BLaER1 treated with 17β-estradiol and CSF1 and Interleukin-3, amounts not matched to agents 10 nM and 100 nM (cell line): ENCODE measurements at regions not wholly inside any gene's neighbourhood (a gene's known extent, or its start where the extent isn't known, plus 50 kb on each side); places are given as distances from the start of the nearest gene placed in this dataset.

Experiments
- H3K27ac ChIP-seq, 11 experiments: shearing (Covaris generic); formaldehyde crosslinking; 2 replicates each; pipeline ENCODE4 v1.8.1; 2022
- H3K27me3 ChIP-seq, 11 experiments: shearing (Covaris generic); formaldehyde crosslinking; 2 replicates each; pipeline ENCODE4 v1.8.1; 2022
- H3K36me3 ChIP-seq, 11 experiments: shearing (Covaris generic); formaldehyde crosslinking; 2 replicates each; pipeline ENCODE4 v1.8.1; 2022
- H3K4me1 ChIP-seq, 10 experiments: shearing (Covaris generic); formaldehyde crosslinking; 2 replicates each; pipeline ENCODE4 v1.8.1; 2022
- H3K4me2 ChIP-seq, 11 experiments: shearing (Covaris generic); formaldehyde crosslinking; 2 replicates each; pipeline ENCODE4 v1.8.1; 2022
- H3K4me3 ChIP-seq, 10 experiments: shearing (Covaris generic); formaldehyde crosslinking; 2 replicates each; pipeline ENCODE4 v1.8.1; 2022
- H3K9ac ChIP-seq, 11 experiments: shearing (Covaris generic); formaldehyde crosslinking; 2 replicates each; pipeline ENCODE4 v1.8.1; 2022
- H3K9me3 ChIP-seq, 11 experiments: shearing (Covaris generic); formaldehyde crosslinking; replicated peaks in 1 of 11; 2 replicates each; pipeline ENCODE4 v1.8.1; 2022
- H4K20me1 ChIP-seq, 11 experiments: shearing (Covaris generic); formaldehyde crosslinking; 2 replicates each; pipeline ENCODE4 v1.8.1; 2022
- Cebpa-rat ChIP-seq, 11 experiments: shearing (Covaris generic); IDR thresholded peaks; 2 replicates each; pipeline ENCODE4 v1.8.1; 2022

DNA sequence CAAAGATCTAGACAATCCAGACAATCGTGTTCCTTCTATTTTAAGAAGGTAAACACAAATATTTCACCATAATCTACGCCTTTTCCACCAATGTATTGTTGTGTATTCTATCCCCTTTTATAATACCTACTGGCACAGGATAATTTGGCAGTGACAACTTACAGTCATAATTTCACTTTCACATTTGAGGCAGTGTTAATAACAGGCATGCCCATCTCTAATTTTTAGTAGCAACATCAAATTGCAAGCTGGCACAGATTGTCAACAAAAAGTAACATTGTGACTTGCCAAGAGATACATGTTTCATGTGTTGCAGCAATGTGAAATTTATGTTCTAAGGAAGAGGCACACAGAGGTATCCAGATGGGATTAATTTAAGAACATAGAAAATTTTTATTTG, 912.5 kb upstream of the PABPC4L start:
- Histone ChIP-seq H3K9me3 (peaks cover 0 to 6% (median 0%) of the 10 kb centered on the region in 11 experiments; a peak in 1 of 22 replicates), H3K27me3 (no peaks in the 10 kb centered on the region), H3K27ac (no peak overlapping the region), H3K9ac (no peak overlapping the region), H3K4me1 (no peaks in the 10 kb centered on the region), H3K4me2 (no peak overlapping the region), H3K36me3 (no peaks in the 10 kb centered on the region), H4K20me1 (no peaks in the 10 kb centered on the region), H3K4me3 (no peak overlapping the region)
- TF ChIP-seq Cebpa-rat (IDR thresholded peaks at IDR 0.05) = no peak

DNA sequence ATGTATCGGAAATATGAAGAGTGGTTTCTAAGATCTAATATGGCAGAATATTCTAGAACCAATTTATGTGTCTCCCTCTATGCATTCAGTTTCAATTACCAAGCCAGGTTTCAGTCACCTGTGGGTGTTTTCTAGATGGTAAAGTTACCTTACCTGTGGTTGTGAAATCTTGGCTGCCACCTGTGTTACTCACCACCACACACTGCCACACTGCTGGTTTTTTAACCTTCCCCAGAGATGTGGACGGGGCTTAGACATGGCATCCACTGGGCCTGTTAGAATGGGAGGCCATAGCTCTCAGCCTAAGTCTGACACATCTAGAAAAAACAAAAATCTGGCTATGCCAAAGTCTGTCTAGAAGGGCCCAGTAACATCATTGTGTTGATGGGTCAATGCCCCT, 896.5 kb upstream of the PABPC4L start:
- no peak for TF ChIP-seq Cebpa-rat (IDR thresholded peaks at IDR 0.05)
- H3K27ac ChIP-seq = no peak overlapping the region
- no peaks in the 10 kb centered on the region for H4K20me1 ChIP-seq
- H3K4me1 ChIP-seq = no peaks in the 10 kb centered on the region
- no peaks in the 10 kb centered on the region for H3K36me3 ChIP-seq
- H3K4me2 ChIP-seq = no peak overlapping the region
- H3K27me3 ChIP-seq = no peaks in the 10 kb centered on the region
- H3K4me3 ChIP-seq = no peak overlapping the region
- no peak overlapping the region for H3K9ac ChIP-seq
- no peaks in the 10 kb centered on the region for H3K9me3 ChIP-seq

DNA sequence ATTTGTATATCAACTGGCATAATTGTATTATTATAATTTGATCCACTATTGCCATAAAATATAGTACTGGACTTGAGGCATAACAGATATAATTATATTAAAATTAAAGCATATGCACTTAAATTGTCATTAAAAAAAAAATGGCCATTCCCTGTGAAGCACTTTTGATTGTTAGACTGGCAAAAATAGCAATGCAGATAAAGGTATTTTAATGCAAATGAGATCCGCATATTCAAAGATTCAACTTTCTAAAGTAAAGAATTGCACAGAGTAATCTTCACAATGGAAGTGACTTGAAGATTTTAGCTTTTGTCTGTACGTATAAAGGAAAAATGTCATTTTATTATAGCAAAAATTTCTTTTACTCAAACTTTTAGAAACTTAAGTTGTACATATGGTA, 871.8 kb upstream of the PABPC4L start:
- Histone ChIP-seq H3K9me3 (peaks cover 0 to 7% (median 5%) of the 10 kb centered on the region in 11 experiments; a peak in 10 of 22 replicates), H3K27me3 (no peaks in the 10 kb centered on the region), H4K20me1 (no peaks in the 10 kb centered on the region), H3K36me3 (no peaks in the 10 kb centered on the region), H3K4me3 (no peak overlapping the region), H3K4me1 (no peaks in the 10 kb centered on the region), H3K4me2 (no peak overlapping the region), H3K27ac (no peak overlapping the region), H3K9ac (no peak overlapping the region)
- TF ChIP-seq Cebpa-rat (IDR thresholded peaks at IDR 0.05) = no peak

DNA sequence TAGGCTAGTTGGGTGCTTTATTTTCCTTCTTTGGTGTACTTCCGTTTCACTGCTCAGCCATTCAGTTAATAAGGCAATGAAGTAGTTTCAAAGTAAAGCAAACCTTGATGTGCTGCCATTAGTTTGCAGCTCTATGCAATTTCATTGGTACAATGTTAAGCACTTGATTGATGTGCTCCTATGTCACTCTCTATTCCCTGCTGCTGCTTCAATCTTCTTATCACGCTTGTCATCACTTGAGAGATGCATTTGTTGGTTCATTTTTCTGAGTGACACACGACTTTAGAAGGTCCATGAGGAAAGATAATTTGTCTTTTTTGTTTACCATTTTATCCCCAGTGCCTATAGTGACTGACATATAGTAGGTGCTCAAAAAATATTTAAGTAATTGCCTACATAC, 871.0 kb upstream of the PABPC4L start:
- Histone ChIP-seq H3K36me3 (no peaks in the 10 kb centered on the region), H3K4me2 (no peak overlapping the region), H3K27ac (no peak overlapping the region), H3K27me3 (no peaks in the 10 kb centered on the region), H4K20me1 (no peaks in the 10 kb centered on the region), H3K4me3 (no peak overlapping the region), H3K4me1 (no peaks in the 10 kb centered on the region), H3K9me3 (peaks cover 0 to 7% (median 5%) of the 10 kb centered on the region in 11 experiments; a peak in 10 of 22 replicates), H3K9ac (no peak overlapping the region)
- no peak for TF ChIP-seq Cebpa-rat (IDR thresholded peaks at IDR 0.05)

DNA sequence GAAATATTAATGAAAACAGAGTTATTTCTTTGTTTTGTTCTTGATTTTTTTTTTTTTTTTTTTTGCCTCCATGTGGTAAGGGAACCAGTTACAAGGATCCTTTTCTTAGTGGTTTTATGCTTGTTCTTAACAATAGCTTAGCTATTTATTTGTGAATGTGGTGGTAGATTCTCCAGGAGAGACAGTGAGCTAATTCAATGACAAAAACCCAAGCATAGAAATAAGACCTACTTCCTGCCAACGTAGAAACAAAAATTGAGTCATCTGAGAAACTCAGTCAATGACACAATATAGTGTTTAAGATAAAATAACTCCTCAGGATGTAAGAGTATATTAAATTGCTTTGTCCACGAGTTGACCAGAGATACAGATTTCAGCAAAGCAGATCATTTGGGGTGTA, 863.8 kb upstream of the PABPC4L start:
- H3K4me2 ChIP-seq = no peak overlapping the region
- no peaks in the 10 kb centered on the region for H3K27me3 ChIP-seq
- TF ChIP-seq Cebpa-rat (IDR thresholded peaks at IDR 0.05) = no peak
- H3K27ac ChIP-seq = no peak overlapping the region
- no peaks in the 10 kb centered on the region for H4K20me1 ChIP-seq
- H3K9me3 ChIP-seq = no peaks in the 10 kb centered on the region
- no peak overlapping the region for H3K9ac ChIP-seq
- H3K4me1 ChIP-seq = no peaks in the 10 kb centered on the region
- no peak overlapping the region for H3K4me3 ChIP-seq
- no peaks in the 10 kb centered on the region for H3K36me3 ChIP-seq

DNA sequence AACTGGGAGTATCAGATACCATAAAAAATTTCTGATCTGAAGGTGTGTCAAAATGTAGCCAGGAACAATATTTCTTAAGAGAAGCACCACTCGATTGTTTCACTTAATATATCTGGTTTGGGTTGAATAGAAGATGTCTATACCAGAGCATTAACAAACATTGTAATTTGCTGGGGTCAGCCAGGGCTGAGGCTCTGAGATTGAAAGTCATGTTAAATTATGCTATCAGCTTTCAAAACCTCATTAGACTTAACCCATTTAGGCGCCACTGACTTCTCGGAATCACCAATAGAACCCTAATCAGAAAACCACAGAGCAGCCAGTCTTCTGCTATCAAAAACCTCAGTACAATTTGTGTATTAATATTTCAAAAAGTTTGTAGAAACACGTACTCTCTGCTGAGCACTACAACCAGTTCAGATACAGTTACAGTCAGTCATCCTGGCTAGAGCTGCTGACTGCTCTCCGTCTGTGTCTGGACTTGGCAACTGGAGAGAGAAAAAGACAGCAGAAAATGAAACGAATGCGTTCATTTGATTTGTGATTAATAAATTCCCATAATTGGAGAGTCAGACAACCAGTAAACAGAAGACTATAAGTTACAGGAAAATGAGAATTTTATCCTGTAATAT, 848.6 kb upstream of the PABPC4L start:
- H3K4me1 ChIP-seq = peaks cover 0 to 11% (median 6%) of the 10 kb centered on the region in 10 experiments; a peak in 9 of 20 replicates
- H4K20me1 ChIP-seq = no peaks in the 10 kb centered on the region
- H3K9me3 ChIP-seq = no peaks in the 10 kb centered on the region
- H3K4me2 ChIP-seq = peak overlapping the region in 4 of 11 experiments; percentile 10 to 42 (median 14); a peak in 5 of 22 replicates
- no peak overlapping the region for H3K27ac ChIP-seq
- H3K9ac ChIP-seq = no peak overlapping the region
- H3K27me3 ChIP-seq = no peaks in the 10 kb centered on the region
- H3K4me3 ChIP-seq = no peak overlapping the region
- H3K36me3 ChIP-seq = no peaks in the 10 kb centered on the region
- no peak for TF ChIP-seq Cebpa-rat (IDR thresholded peaks at IDR 0.05)

DNA sequence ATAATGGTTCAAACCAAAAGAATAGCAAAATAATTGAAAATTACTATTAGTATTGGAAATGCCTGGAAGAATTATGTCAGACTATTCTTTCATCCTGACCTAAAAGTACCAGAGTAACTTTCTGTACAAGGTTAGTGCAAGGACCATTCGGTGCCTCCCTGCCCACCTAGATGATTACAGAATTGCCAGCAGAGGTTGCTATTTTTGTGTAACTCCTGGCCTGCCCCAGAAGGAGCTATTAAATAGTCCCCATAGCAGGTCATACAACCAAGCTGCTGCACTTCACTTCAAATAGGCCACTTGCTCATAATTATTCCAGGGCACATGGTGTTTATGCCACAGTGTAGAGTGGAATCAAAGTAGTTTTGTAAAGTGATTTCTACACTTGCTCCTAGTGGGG, 831.1 kb upstream of the PABPC4L start:
- no peak for TF ChIP-seq Cebpa-rat (IDR thresholded peaks at IDR 0.05)
- Histone ChIP-seq H3K4me3 (no peak overlapping the region), H3K4me1 (no peaks in the 10 kb centered on the region), H3K4me2 (no peak overlapping the region), H4K20me1 (no peaks in the 10 kb centered on the region), H3K9ac (no peak overlapping the region), H3K27ac (no peak overlapping the region), H3K36me3 (no peaks in the 10 kb centered on the region), H3K9me3 (no peaks in the 10 kb centered on the region), H3K27me3 (no peaks in the 10 kb centered on the region)

DNA sequence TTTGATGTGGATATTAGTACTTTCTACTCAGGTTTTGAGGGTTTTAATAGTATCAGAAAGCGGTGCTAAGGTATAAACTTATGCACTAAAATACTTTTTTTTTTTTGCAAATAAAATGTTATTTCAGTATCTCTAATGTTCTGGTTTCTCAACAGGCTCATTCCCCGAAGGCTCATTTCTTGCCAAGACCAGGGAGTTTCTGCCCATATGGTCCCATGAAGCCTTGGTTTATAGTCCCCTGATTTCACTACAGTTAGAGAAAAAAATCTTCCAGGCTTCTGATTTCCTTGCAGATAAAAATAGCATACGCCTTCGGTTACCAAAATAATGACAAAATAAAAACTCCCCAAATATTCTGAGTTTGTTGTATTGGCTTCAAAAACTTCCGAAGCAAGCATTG, 814.2 kb upstream of the PABPC4L start:
- H3K4me3 ChIP-seq = no peak overlapping the region
- H3K27me3 ChIP-seq = no peaks in the 10 kb centered on the region
- no peak overlapping the region for H3K27ac ChIP-seq
- no peaks in the 10 kb centered on the region for H3K4me1 ChIP-seq
- H3K9me3 ChIP-seq = no peaks in the 10 kb centered on the region; a peak in 1 of 22 replicates
- TF ChIP-seq Cebpa-rat (IDR thresholded peaks at IDR 0.05) = no peak
- no peaks in the 10 kb centered on the region for H4K20me1 ChIP-seq
- H3K36me3 ChIP-seq = no peaks in the 10 kb centered on the region
- no peak overlapping the region for H3K9ac ChIP-seq
- no peak overlapping the region for H3K4me2 ChIP-seq

DNA sequence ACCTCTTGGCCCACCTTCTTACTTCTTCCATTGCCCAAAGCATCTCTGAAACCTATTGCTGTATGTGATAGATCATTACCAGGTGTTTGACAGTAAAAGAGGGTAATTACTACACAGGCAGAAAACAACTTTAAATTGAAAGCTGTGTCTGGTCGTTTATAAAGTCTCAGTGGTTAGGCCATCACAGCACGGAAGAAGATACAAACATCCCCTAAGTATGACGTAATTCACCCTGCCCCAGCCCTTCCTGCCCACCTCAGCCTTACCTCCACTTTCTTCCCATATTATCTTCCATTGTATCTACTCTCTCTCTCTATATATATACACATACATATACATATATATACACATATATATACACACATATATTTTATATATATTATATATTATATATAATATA, 805.8 kb upstream of the PABPC4L start:
- Histone ChIP-seq H3K4me3 (no peak overlapping the region), H3K9ac (no peak overlapping the region), H3K27me3 (no peaks in the 10 kb centered on the region), H3K27ac (no peak overlapping the region), H4K20me1 (no peaks in the 10 kb centered on the region), H3K4me2 (no peak overlapping the region), H3K9me3 (no peaks in the 10 kb centered on the region), H3K36me3 (no peaks in the 10 kb centered on the region), H3K4me1 (peaks cover 0 to 6% (median 2%) of the 10 kb centered on the region in 10 experiments; a peak in 8 of 20 replicates)
- no peak for TF ChIP-seq Cebpa-rat (IDR thresholded peaks at IDR 0.05)

DNA sequence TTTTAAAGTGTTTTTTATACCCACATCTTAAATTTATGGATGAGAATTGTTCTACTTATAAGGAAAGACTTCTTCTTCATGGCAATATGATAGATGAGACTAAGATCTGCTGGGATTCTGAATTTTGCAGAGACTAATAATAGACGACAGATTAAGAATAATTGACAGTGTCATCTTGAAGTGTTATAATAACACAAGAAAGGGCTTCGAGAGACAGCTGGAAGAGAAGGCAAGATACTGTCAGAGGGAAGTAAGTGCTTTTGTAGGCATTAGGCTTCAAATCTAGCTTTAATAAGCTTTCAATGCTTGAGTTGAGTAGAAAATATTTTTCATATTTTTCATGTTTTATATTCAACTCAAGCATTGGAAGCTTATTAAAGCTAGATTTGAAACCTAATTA, 797.6 kb upstream of the PABPC4L start:
- H3K4me1 ChIP-seq = no peaks in the 10 kb centered on the region
- no peak for TF ChIP-seq Cebpa-rat (IDR thresholded peaks at IDR 0.05)
- no peaks in the 10 kb centered on the region for H3K9me3 ChIP-seq
- H3K4me2 ChIP-seq = no peak overlapping the region
- H3K36me3 ChIP-seq = no peaks in the 10 kb centered on the region
- H3K27me3 ChIP-seq = no peaks in the 10 kb centered on the region
- no peak overlapping the region for H3K27ac ChIP-seq
- no peak overlapping the region for H3K9ac ChIP-seq
- no peaks in the 10 kb centered on the region for H4K20me1 ChIP-seq
- H3K4me3 ChIP-seq = no peak overlapping the region
